GM19463 (cell line): ENCODE measurements at regions not wholly inside any gene's neighbourhood (a gene's known extent, or its start where the extent isn't known, plus 50 kb on each side); places are given as distances from the start of the nearest gene placed in this dataset.
A peak's percentile ranks its signal among the peaks of the same experiment; 100 is the strongest.

Experiments
- ATAC-seq: cut with Tn5 transposase; IDR thresholded peaks from one replicate; pipeline ENCODE4 v1.9.1; 2021; ENCODE audit warnings: mild to moderate bottlenecking, moderate library complexity; ENCODE audit not compliant: unreplicated experiment

- no peak for ATAC-seq
Observed at GRCh38 chr6:48057601-48058000, 53.4 kb downstream of the PTCHD4 start.

- ATAC-seq = no peak
Observed at GRCh38 chr6:48048451-48049146, 62.4 kb downstream of the PTCHD4 start.

GRCh38 chr6:48041894-48042293 is 69.1 kb downstream of the PTCHD4 start:
- no peak for ATAC-seq

- no peak for ATAC-seq
Observed at GRCh38 chr6:48037946-48038345, 73.1 kb downstream of the PTCHD4 start.

GRCh38 chr6:48036316-48036715 is 74.7 kb downstream of the PTCHD4 start:
- ATAC-seq = no peak

GRCh38 chr6:48032151-48032550 is 78.8 kb downstream of the PTCHD4 start:
- ATAC-seq = no peak

GRCh38 chr6:48031711-48032110 is 79.3 kb downstream of the PTCHD4 start:
- no peak for ATAC-seq

GRCh38 chr6:48027704-48028435 is 83.1 kb downstream of the PTCHD4 start:
- peak; percentile 73 for ATAC-seq

GRCh38 chr6:48024956-48025355 is 86.0 kb downstream of the PTCHD4 start:
- ATAC-seq = no peak

- ATAC-seq = no peak
Observed at GRCh38 chr6:48021904-48022303, 89.1 kb downstream of the PTCHD4 start.

GRCh38 chr6:48016020-48016755 is 94.8 kb downstream of the PTCHD4 start:
- no peak for ATAC-seq

GRCh38 chr6:47992809-47993208 is 118.2 kb downstream of the PTCHD4 start:
- ATAC-seq = no peak

- no peak for ATAC-seq
Observed at GRCh38 chr6:47983491-47983890, 127.5 kb downstream of the PTCHD4 start.

GRCh38 chr6:47977314-47977713 is 133.7 kb downstream of the PTCHD4 start:
- ATAC-seq = no peak

GRCh38 chr6:47974106-47974505 is 136.9 kb downstream of the PTCHD4 start:
- no peak for ATAC-seq

GRCh38 chr6:47970826-47971225 is 140.2 kb downstream of the PTCHD4 start:
- no peak for ATAC-seq

- peak; percentile 73 for ATAC-seq
Observed at GRCh38 chr6:47967843-47968242, 143.2 kb downstream of the PTCHD4 start.

GRCh38 chr6:47964969-47965368 is 146.0 kb downstream of the PTCHD4 start:
- ATAC-seq = no peak

GRCh38 chr6:47952640-47953039 is 158.4 kb downstream of the PTCHD4 start:
- no peak for ATAC-seq

- no peak for ATAC-seq
Observed at GRCh38 chr6:47944846-47945245, 163.0 kb downstream of the OPN5 start.

- ATAC-seq = no peak
Observed at GRCh38 chr6:47938405-47938804, 156.6 kb downstream of the OPN5 start.

- no peak for ATAC-seq
Observed at GRCh38 chr6:47936820-47937219, 155.0 kb downstream of the OPN5 start.
